GM23338 (cell line): ENCODE measurements at regions not wholly inside any gene's neighbourhood (a gene's known extent, or its start where the extent isn't known, plus 50 kb on each side); places are given as distances from the start of the nearest gene placed in this dataset.

ENCODE experiments used
- ATAC-seq: fragments of 200-7000 bp; cut with Tn5 transposase; 3 replicates; pipeline ENCODE4 v1.9.1; 2020
- DNase-seq: peaks from one replicate; pipeline ENCODE4 v3.0.0-alpha.2; 2015; ENCODE audit warnings: low spot score
- H2AFZ ChIP-seq: fragments of 200-600 bp; sonication (generic); 2 replicates; pipeline ENCODE4 v1.8.0; 2016; ENCODE audit warnings: antibody characterized with exemption, mild to moderate bottlenecking, moderate library complexity
- H3F3A ChIP-seq: fragments of 200-600 bp; sonication (generic); replicated peaks from 2 replicates; pipeline ENCODE4 v1.8.0; 2017; ENCODE audit warnings: antibody characterized with exemption, mixed run types, low read depth
- H3K27ac ChIP-seq: fragments of 200-600 bp; sonication (generic); 2 replicates; pipeline ENCODE4 v1.6.1; 2016; ENCODE audit warnings: low read depth
- H3K27me3 ChIP-seq: fragments of 200-600 bp; sonication (generic); 2 replicates; pipeline ENCODE4 v1.8.0; 2016; ENCODE audit warnings: mild to moderate bottlenecking, mixed run types, moderate library complexity; ENCODE audit not compliant: insufficient read depth
- H3K36me3 ChIP-seq: fragments of 200-600 bp; sonication (generic); 2 replicates; pipeline ENCODE4 v1.8.0; 2016; ENCODE audit warnings: mild to moderate bottlenecking; ENCODE audit not compliant: insufficient read depth
- H3K4me1 ChIP-seq: fragments of 200-600 bp; sonication (generic); 2 replicates; pipeline ENCODE4 v1.8.0; 2016; ENCODE audit warnings: mild to moderate bottlenecking, moderate library complexity; ENCODE audit not compliant: insufficient read depth
- H3K4me2 ChIP-seq: fragments of 200-600 bp; sonication (generic); 2 replicates; pipeline ENCODE4 v1.7.1; 2017; ENCODE audit warnings: mixed run types
- H3K4me3 ChIP-seq: fragments of 200-600 bp; sonication (generic); 2 replicates; pipeline ENCODE4 v1.6.1; 2016; ENCODE audit warnings: mixed run types
- H3K79me2 ChIP-seq: fragments of 200-600 bp; sonication (generic); replicated peaks from 2 replicates; pipeline ENCODE4 v1.8.0; 2017; ENCODE audit warnings: mild to moderate bottlenecking; ENCODE audit not compliant: insufficient read depth
- H3K9me2 ChIP-seq: fragments of 200-600 bp; sonication (generic); 2 replicates; pipeline ENCODE4 v1.8.0; 2017; ENCODE audit not compliant: insufficient read depth
- H4K20me1 ChIP-seq: fragments of 200-600 bp; sonication (generic); replicated peaks from 2 replicates; pipeline ENCODE4 v1.8.0; 2017; ENCODE audit warnings: mild to moderate bottlenecking; ENCODE audit not compliant: insufficient read depth
- H3K27ac Mint-ChIP-seq: 2 replicates; pipeline ENCODE4 v1.8.0; 2020; ENCODE audit warnings: inconsistent platforms, mild to moderate bottlenecking, moderate library complexity, mixed read lengths
- H3K27me3 Mint-ChIP-seq: 3 replicates; pipeline ENCODE4 v1.8.0; 2022; ENCODE audit warnings: low read depth, mild to moderate bottlenecking, moderate library complexity, mixed read lengths, inconsistent platforms; ENCODE audit not compliant: insufficient read depth, poor library complexity
- H3K36me3 Mint-ChIP-seq: 3 replicates; pipeline ENCODE4 v1.8.0; 2021; ENCODE audit warnings: low read depth, mild to moderate bottlenecking, inconsistent platforms, moderate library complexity, mixed read lengths
- H3K4me1 Mint-ChIP-seq: 3 replicates; pipeline ENCODE4 v1.8.0; 2020; ENCODE audit warnings: mild to moderate bottlenecking, inconsistent platforms, mixed read lengths
- H3K4me3 Mint-ChIP-seq: 3 replicates; pipeline ENCODE4 v1.8.0; 2021; ENCODE audit warnings: moderate library complexity, mild to moderate bottlenecking, inconsistent platforms, mixed read lengths
- H3K9me3 Mint-ChIP-seq: 3 replicates; pipeline ENCODE4 v1.8.0; 2020; ENCODE audit warnings: moderate library complexity, mild to moderate bottlenecking, inconsistent platforms, mixed read lengths
- CREB1 ChIP-seq: fragments of 250-450 bp; sonication (Bioruptor Pico); IDR thresholded peaks from 2 replicates; pipeline ENCODE4 v1.5.0; 2020; ENCODE audit warnings: low read depth, mild to moderate bottlenecking, moderate library complexity
- EZH2phosphoT487 ChIP-seq: fragments of 200-600 bp; sonication (generic); IDR thresholded peaks from one replicate; pipeline ENCODE4 v1.8.1; 2018; ENCODE audit warnings: antibody characterized with exemption; ENCODE audit not compliant: unreplicated experiment
- POLR2AphosphoS5 ChIP-seq: IDR thresholded peaks from 2 replicates; pipeline ENCODE4 v1.6.1; 2016; ENCODE audit warnings: antibody characterized with exemption, low read depth
- REST ChIP-seq: IDR thresholded peaks from one replicate; pipeline ENCODE4 v1.6.1; 2018; ENCODE audit warnings: antibody characterized with exemption; ENCODE audit not compliant: unreplicated experiment
- ZNF114 ChIP-seq: fragments of 250-450 bp; sonication (Bioruptor Pico); IDR thresholded peaks from 2 replicates; pipeline ENCODE4 v1.5.0; 2020; ENCODE audit warnings: mild to moderate bottlenecking, moderate library complexity
- TF ChIP-seq, protein P1 (sequence below): fragments of 250-450 bp; sonication (Bioruptor Pico); IDR thresholded peaks from 2 replicates; pipeline ENCODE4 v1.5.0; 2020; ENCODE audit warnings: mild to moderate bottlenecking, moderate library complexity

- TF ChIP-seq, protein P1, sequence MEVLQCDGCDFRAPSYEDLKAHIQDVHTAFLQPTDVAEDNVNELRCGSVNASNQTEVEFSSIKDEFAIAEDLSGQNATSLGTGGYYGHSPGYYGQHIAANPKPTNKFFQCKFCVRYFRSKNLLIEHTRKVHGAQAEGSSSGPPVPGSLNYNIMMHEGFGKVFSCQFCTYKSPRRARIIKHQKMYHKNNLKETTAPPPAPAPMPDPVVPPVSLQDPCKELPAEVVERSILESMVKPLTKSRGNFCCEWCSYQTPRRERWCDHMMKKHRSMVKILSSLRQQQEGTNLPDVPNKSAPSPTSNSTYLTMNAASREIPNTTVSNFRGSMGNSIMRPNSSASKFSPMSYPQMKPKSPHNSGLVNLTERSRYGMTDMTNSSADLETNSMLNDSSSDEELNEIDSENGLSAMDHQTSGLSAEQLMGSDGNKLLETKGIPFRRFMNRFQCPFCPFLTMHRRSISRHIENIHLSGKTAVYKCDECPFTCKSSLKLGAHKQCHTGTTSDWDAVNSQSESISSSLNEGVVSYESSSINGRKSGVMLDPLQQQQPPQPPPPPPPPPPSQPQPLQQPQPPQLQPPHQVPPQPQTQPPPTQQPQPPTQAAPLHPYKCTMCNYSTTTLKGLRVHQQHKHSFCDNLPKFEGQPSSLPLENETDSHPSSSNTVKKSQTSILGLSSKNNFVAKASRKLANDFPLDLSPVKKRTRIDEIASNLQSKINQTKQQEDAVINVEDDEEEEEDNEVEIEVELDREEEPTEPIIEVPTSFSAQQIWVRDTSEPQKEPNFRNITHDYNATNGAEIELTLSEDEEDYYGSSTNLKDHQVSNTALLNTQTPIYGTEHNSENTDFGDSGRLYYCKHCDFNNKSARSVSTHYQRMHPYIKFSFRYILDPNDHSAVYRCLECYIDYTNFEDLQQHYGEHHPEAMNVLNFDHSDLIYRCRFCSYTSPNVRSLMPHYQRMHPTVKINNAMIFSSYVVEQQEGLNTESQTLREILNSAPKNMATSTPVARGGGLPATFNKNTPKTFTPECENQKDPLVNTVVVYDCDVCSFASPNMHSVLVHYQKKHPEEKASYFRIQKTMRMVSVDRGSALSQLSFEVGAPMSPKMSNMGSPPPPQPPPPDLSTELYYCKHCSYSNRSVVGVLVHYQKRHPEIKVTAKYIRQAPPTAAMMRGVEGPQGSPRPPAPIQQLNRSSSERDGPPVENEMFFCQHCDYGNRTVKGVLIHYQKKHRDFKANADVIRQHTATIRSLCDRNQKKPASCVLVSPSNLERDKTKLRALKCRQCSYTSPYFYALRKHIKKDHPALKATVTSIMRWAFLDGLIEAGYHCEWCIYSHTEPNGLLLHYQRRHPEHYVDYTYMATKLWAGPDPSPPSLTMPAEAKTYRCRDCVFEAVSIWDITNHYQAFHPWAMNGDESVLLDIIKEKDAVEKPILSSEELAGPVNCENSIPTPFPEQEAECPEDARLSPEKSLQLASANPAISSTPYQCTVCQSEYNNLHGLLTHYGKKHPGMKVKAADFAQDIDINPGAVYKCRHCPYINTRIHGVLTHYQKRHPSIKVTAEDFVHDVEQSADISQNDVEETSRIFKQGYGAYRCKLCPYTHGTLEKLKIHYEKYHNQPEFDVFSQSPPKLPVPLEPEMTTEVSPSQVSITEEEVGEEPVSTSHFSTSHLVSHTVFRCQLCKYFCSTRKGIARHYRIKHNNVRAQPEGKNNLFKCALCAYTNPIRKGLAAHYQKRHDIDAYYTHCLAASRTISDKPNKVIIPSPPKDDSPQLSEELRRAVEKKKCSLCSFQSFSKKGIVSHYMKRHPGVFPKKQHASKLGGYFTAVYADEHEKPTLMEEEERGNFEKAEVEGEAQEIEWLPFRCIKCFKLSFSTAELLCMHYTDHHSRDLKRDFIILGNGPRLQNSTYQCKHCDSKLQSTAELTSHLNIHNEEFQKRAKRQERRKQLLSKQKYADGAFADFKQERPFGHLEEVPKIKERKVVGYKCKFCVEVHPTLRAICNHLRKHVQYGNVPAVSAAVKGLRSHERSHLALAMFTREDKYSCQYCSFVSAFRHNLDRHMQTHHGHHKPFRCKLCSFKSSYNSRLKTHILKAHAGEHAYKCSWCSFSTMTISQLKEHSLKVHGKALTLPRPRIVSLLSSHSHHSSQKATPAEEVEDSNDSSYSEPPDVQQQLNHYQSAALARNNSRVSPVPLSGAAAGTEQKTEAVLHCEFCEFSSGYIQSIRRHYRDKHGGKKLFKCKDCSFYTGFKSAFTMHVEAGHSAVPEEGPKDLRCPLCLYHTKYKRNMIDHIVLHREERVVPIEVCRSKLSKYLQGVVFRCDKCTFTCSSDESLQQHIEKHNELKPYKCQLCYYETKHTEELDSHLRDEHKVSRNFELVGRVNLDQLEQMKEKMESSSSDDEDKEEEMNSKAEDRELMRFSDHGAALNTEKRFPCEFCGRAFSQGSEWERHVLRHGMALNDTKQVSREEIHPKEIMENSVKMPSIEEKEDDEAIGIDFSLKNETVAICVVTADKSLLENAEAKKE = no peak
- TF ChIP-seq CREB1 (no peak), EZH2phosphoT487 (no peak), ZNF114 (CRISPR knock-in tag) (no peak)
Measured at GRCh38 chr13:78780708-78781107, 121.8 kb upstream of the OBI1 start (continued).

DNA sequence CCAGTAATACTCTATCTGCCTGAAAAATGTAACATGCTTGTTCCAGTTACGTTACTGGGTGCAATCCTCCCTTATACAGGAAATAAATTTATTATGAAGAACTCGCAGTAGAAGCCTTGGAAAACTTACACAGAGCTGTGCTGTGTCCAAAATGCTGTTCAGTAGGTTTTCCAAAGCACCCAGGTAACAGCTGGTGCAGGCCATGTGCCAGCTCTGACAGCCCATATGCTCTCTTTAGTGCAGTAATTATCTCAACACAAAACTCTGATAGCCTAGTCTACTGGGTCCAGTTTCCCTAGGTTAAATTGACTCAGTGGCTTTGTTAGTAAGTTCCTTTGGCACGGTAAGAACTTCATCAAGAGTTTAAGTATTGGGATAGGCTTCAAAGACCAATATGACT, 120.7 kb upstream of the OBI1 start:
- no peak overlapping the region for H3K27ac Mint-ChIP-seq
- TF ChIP-seq EZH2phosphoT487 = no peak
- TF ChIP-seq POLR2AphosphoS5 = no peak
- no peak for TF ChIP-seq REST
- H3K9me2 ChIP-seq = no peaks in the 10 kb centered on the region
- no peak overlapping the region for H3K27ac ChIP-seq
- no peaks in the 10 kb centered on the region for H3K27me3 Mint-ChIP-seq
- H3K4me3 Mint-ChIP-seq = no peak overlapping the region
- H3K36me3 Mint-ChIP-seq = no peaks in the 10 kb centered on the region
- H4K20me1 ChIP-seq = no peaks in the 10 kb centered on the region
- no peak overlapping the region for H3K4me2 ChIP-seq
- ATAC-seq (no peak), DNase-seq (no peak)
- H3K36me3 ChIP-seq = no peaks in the 10 kb centered on the region
- no peaks in the 10 kb centered on the region for H3K9me3 Mint-ChIP-seq
- no peaks in the 10 kb centered on the region for H3F3A ChIP-seq
- H3K4me1 ChIP-seq = no peaks in the 10 kb centered on the region
- no peak overlapping the region for H3K4me3 ChIP-seq
- H3K4me1 Mint-ChIP-seq = peaks cover 20% of the 10 kb centered on the region
- no peak overlapping the region; the same call in 1 of the 2 replicates for H2AFZ ChIP-seq
- no peaks in the 10 kb centered on the region for H3K79me2 ChIP-seq
- no peaks in the 10 kb centered on the region for H3K27me3 ChIP-seq
